Gastroesophageal sphincter (tissue), 4 donors: ENCODE measurements at regions not wholly inside any gene's neighbourhood (a gene's known extent, or its start where the extent isn't known, plus 50 kb on each side); places are given as distances from the start of the nearest gene placed in this dataset.
A peak's percentile ranks its signal among the peaks of the same experiment; 100 is the strongest.

ENCODE experiments used
- ATAC-seq: fragments of 150-250 bp; one replicate; pipeline ENCODE4 v1.9.1; 2016; ENCODE audit warnings: mild to moderate bottlenecking, moderate library complexity
- H3K27ac ChIP-seq, 4 donors: fragments of 200-600 bp; sonication (generic) in 3 of 4; 1 replicate in 3 of 4; 2 replicates in 1 of 4; pipeline ENCODE4 v1.5.1; 2016 to 2019
- H3K27me3 ChIP-seq: fragments of 200-600 bp; sonication (generic); one replicate; pipeline ENCODE4 v1.5.1; 2019
- H3K36me3 ChIP-seq, 2 donors: fragments of 200-600 bp; sonication (generic); one replicate each; pipeline ENCODE4 v1.5.1; 2019; ENCODE audit warnings: control low read depth in 1 of 2
- H3K4me1 ChIP-seq, 3 donors: fragments of 200-600 bp; sonication (generic); 1 replicate in 2 of 3; 2 replicates in 1 of 3; pipeline ENCODE4 v1.5.1; 2016 to 2019; ENCODE audit warnings: control low read depth in 2 of 3
- H3K4me3 ChIP-seq, 2 donors: fragments of 200-600 bp; sonication (generic); one replicate each; pipeline ENCODE4 v1.5.1; 2019; ENCODE audit warnings: mild to moderate bottlenecking in 1 of 2, moderate library complexity in 1 of 2
- H3K9me3 ChIP-seq, 3 donors: fragments of 200-600 bp; sonication (generic); one replicate each; pipeline ENCODE4 v1.5.1; 2017 to 2019; ENCODE audit warnings: control low read depth in 2 of 3
- CTCF ChIP-seq, 4 experiments: fragments of 200-600 bp in 2 of 4; fragments of 450-650 bp in 2 of 4; sonication (generic) in 1 of 4; IDR thresholded peaks; one replicate each; pipeline ENCODE4 v1.5.1; 2017 to 2019; ENCODE audit warnings: antibody characterized with exemption in 4 of 4, mild to moderate bottlenecking in 2 of 4, moderate library complexity in 2 of 4
- EP300 ChIP-seq: sonication (generic); formaldehyde crosslinking; IDR thresholded peaks from one replicate; pipeline ENCODE4 v1.6.1; 2017; ENCODE audit warnings: antibody characterized with exemption, mild to moderate bottlenecking
- POLR2A ChIP-seq, 2 donors: fragments of 450-650 bp; IDR thresholded peaks; one replicate each; pipeline ENCODE4 v1.6.1; 2017; ENCODE audit warnings: antibody characterized with exemption in 2 of 2, mild to moderate bottlenecking in 2 of 2, moderate library complexity in 1 of 2
- POLR2AphosphoS5 ChIP-seq: sonication (generic); formaldehyde crosslinking; IDR thresholded peaks from one replicate; pipeline ENCODE4 v1.6.1; 2017; ENCODE audit warnings: antibody characterized with exemption
- WGBS, 2 donors: methylation state at CpG; one replicate each; pipeline ENCODE4 v1.1.5; 2018; ENCODE audit warnings: low coverage in 1 of 2; 5-methylcytosine and 5-hydroxymethylcytosine counted together

GRCh38 chr6:71509191-71510005 lies 220.8 kb downstream of the OGFRL1 start:
- no peak for ATAC-seq
- Histone ChIP-seq H3K36me3 (no peaks in the 10 kb centered on the region), H3K9me3 (no peaks in the 10 kb centered on the region), H3K27me3 (no peaks in the 10 kb centered on the region), H3K4me3 (no peak overlapping the region), H3K27ac (peak overlapping the region in 3 of 4 donors; percentile 38 to 73 (median 38)), H3K4me1 (peaks cover 0 to 18% (median 2%) of the 10 kb centered on the region in 3 donors)
- 17 to 33% methylated on average over 1 of the region's 1 CpG for whole genome bisulfite sequencing, 2 donors
- TF ChIP-seq POLR2A (IDR thresholded peaks at IDR 0.05) (no peak), CTCF (IDR thresholded peaks at IDR 0.05) (no peak), EP300 (no peak), POLR2AphosphoS5 (no peak)

- H3K4me1 ChIP-seq: peaks cover 0 to 18% (median 2%) of the 10 kb centered on the region in 3 donors
- H3K27ac ChIP-seq: peak overlapping the region in 3 of 4 donors; percentile 29 to 73 (median 38)
- no peak overlapping the region for H3K4me3 ChIP-seq
- TF ChIP-seq POLR2AphosphoS5 (peak; percentile 63), EP300 (no peak), CTCF (IDR thresholded peaks at IDR 0.05) (peak; percentile 52 to 87 (median 83))
- H3K27me3 ChIP-seq: no peaks in the 10 kb centered on the region
- H3K36me3 ChIP-seq: no peaks in the 10 kb centered on the region
- 33 to 68% methylated on average over 1 to 5 of the region's 5 CpGs for WGBS, 2 donors
- no peaks in the 10 kb centered on the region for H3K9me3 ChIP-seq
- peak; percentile 76 for ATAC-seq
Measured at GRCh38 chr6:71510057-71510713, 221.6 kb downstream of the OGFRL1 start.

DNA sequence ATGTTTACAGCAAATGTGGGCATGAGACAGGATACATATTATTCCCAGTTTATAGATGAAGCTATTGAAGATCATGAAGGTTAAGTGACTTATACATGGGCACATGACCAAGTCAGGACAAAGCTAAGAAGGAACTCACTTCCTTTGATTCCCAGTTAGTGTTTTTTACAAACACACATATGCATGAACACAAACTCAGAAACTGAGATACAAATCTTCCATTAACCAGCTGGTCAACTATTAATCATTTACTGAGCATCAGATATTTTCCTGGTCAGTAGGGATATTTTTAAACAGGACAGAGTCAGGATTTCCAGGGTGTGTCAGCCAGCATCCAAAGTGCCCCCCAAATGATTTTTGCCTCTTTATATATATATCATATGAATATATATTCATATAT lies 222.2 kb downstream of the OGFRL1 start:
- Histone ChIP-seq H3K27ac (peak overlapping the region in 1 of 4 donors; percentile 73), H3K9me3 (no peaks in the 10 kb centered on the region), H3K36me3 (no peaks in the 10 kb centered on the region), H3K4me3 (no peak overlapping the region), H3K4me1 (peaks cover 0 to 18% (median 2%) of the 10 kb centered on the region in 3 donors), H3K27me3 (no peaks in the 10 kb centered on the region)
- no peak for ATAC-seq
- no peak for TF ChIP-seq POLR2A (IDR thresholded peaks at IDR 0.05)
- no peak for TF ChIP-seq CTCF (IDR thresholded peaks at IDR 0.05)
- no peak for TF ChIP-seq EP300
- no peak for TF ChIP-seq POLR2AphosphoS5

- Histone ChIP-seq H3K27ac (no peak overlapping the region), H3K4me1 (peaks cover 0 to 18% (median 2%) of the 10 kb centered on the region in 3 donors), H3K36me3 (no peaks in the 10 kb centered on the region), H3K27me3 (no peaks in the 10 kb centered on the region), H3K9me3 (no peaks in the 10 kb centered on the region), H3K4me3 (no peak overlapping the region)
- WGBS, 2 donors: 78 to 86% methylated on average over 3 of the region's 3 CpGs
- ATAC-seq: no peak
- no peak for TF ChIP-seq POLR2AphosphoS5
Measured at GRCh38 chr6:71512256-71512655, 223.6 kb downstream of the OGFRL1 start.

- no peaks in the 10 kb centered on the region for H3K27me3 ChIP-seq
- WGBS, 2 donors: 55 to 72% methylated on average over 3 of the region's 3 CpGs
- TF ChIP-seq EP300 (no peak), CTCF (IDR thresholded peaks at IDR 0.05) (no peak), POLR2A (IDR thresholded peaks at IDR 0.05) (no peak), POLR2AphosphoS5 (no peak)
- no peak overlapping the region for H3K27ac ChIP-seq
- H3K4me1 ChIP-seq: peaks cover 0 to 18% (median 2%) of the 10 kb centered on the region in 3 donors
- no peaks in the 10 kb centered on the region for H3K36me3 ChIP-seq
- ATAC-seq: no peak
- H3K4me3 ChIP-seq: no peak overlapping the region
- no peaks in the 10 kb centered on the region for H3K9me3 ChIP-seq
Measured at GRCh38 chr6:71513036-71513435, 224.4 kb downstream of the OGFRL1 start.
